SU-DHL-6 (cell line): ENCODE measurements at regions not wholly inside any gene's neighbourhood (a gene's known extent, or its start where the extent isn't known, plus 50 kb on each side); places are given as distances from the start of the nearest gene placed in this dataset.

ENCODE experiments used
- EZH2phosphoT487 ChIP-seq: fragments of 200-600 bp; sonication (generic), shearing (Covaris generic); conservative IDR thresholded peaks from 2 replicates; pipeline ENCODE4 v1.6.1; 2018; ENCODE audit warnings: mild to moderate bottlenecking, antibody characterized with exemption, low read length, moderate library complexity, mixed read lengths
- TF ChIP-seq, protein P1 (sequence below): fragments of 200-600 bp; sonication (generic); IDR thresholded peaks from one replicate; pipeline ENCODE4 v1.5.1; 2017; ENCODE audit warnings: antibody characterized with exemption, mild to moderate bottlenecking, low read length, moderate library complexity; ENCODE audit not compliant: insufficient read depth, poor library complexity, severe bottlenecking

DNA sequence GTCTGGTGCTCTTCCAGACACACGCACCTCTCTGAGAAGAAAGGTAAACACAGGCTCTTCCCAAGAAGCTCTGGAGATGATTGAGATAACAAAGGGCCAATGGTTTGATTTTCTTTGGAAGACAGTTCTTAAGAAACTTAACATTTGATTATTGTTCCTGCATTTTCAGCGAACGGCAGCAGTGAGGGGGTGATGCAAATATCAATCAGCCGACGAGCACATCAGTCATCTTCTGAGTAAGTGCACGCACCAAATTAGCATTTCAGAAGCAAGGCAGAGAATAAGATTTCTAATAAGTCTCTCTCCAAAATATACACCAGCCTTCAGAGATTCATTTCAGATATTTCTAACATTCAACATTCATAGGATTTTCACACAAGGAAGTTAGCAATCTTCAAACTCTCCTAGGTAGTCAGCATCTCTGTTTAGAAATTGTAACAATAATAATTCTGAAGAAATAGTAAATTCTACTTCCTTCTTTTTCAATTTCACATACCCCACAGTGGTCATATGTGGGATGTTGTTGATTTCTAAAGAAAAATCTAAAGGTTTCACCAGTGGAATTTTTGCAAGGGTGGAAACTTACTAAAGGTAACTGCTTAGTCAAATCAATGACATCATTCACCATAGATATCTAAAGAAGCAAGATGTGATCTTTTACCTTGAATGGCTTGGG, 250.3 kb downstream of the SEC61B start:
- TF ChIP-seq, protein P1, sequence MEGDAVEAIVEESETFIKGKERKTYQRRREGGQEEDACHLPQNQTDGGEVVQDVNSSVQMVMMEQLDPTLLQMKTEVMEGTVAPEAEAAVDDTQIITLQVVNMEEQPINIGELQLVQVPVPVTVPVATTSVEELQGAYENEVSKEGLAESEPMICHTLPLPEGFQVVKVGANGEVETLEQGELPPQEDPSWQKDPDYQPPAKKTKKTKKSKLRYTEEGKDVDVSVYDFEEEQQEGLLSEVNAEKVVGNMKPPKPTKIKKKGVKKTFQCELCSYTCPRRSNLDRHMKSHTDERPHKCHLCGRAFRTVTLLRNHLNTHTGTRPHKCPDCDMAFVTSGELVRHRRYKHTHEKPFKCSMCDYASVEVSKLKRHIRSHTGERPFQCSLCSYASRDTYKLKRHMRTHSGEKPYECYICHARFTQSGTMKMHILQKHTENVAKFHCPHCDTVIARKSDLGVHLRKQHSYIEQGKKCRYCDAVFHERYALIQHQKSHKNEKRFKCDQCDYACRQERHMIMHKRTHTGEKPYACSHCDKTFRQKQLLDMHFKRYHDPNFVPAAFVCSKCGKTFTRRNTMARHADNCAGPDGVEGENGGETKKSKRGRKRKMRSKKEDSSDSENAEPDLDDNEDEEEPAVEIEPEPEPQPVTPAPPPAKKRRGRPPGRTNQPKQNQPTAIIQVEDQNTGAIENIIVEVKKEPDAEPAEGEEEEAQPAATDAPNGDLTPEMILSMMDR = no peak
- TF ChIP-seq EZH2phosphoT487 = no peak
